ENCODE measurements at regions not wholly inside any gene's neighbourhood (a gene's known extent, or its start where the extent isn't known, plus 50 kb on each side); places are given as distances from the start of the nearest gene placed in this dataset.

DNA sequence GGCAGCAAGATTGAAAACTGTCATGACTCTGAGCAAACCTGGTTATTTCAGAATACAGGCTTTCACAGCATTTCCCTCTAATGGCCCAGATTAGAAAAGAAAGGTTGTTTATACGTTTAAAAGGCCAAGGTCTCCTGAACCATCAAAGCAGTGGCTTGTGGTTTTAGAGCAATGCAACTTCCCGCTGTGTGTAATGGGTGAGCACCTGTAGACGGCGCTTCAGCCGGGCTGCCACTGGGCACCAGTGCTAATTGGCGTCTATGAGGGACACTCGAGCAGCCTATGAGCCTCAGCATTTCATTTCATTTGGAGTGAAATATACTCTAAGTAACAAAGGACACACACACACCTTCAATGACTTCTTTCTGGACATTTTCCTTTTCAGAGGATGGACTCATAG lies 671.0 kb upstream of the FZD8 start:
- DNase-seq (ENCODE audit: low read depth in 3 of 3): no peak

DNA sequence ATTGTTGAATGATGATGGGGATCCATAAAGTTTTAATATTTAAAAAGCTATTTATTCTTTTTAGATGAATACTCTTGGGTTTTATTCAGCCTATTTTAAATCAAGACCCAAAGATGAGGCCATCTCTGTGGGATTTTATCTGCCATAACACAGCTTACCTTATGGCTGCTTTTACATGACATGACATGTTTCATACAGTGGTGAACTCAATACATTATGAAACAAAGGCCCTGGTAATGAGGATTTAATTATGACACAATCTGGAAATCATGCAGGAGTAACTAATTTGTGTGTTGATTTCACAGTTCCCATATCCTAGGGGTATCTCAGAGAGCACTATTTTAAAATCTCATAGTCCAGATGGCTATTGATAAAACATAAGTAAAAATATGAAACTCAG lies 661.8 kb upstream of the FZD8 start:
- DNase-seq (ENCODE audit: low read depth in 3 of 3): no peak

DNA sequence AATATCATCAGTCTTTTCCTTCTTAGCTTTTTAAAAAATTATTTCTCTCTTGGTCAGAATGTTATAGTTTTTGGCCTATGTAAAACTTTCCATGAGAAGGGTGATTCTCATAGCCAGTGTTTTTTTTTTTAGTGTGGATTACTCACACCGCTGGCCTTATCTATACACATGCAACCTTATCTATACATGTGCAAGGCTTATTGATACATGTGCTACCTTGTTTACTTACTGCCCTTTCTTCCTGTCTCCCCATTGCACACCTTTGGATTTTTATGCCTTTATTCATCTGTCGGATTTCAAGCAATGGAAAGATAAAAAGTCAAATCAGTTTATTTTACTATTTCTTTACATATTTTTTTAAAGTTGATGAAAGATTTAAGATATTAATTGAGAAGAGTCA lies 660.0 kb upstream of the FZD8 start:
- no peak for DNase-seq (ENCODE audit: low read depth in 3 of 3)

DNA sequence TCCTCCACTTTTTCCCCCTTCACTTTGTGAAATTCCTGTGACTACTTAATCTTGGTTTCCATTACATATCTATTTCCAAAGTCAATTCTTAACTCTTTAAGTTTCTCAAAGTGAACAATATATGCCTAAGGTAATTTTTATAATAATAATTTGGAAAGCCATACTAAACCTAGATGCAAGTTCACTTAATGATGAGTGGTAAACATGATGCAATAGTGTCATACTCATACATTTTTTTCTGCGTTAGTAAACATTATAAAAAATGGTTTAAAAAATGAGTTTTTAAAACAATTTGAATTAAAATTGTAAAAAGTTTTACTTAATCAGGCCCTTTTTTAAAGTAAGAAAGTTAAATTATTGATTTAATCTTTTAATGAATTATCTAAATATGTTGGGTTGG lies 659.4 kb upstream of the FZD8 start:
- DNase-seq (ENCODE audit: low read depth in 3 of 3): no peak

DNA sequence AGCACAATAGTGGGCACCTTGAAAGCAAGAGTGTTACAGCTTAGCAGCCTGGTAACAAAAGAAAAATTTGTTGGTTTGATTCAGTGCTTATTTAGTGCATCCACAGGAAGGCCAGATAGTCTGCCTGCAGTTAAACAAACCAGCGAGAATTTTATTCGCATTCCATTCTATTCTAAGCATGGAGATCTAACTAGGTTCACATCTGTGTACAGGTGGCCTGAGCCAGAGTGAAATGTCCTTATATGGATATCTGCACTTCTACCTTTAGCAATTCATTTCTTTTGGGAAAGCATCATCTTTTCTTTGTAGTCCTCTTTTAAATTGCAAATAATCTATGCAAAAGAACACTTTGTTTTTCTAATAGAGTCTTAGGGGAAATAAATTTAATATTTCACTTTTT lies 659.0 kb upstream of the FZD8 start:
- DNase-seq (ENCODE audit: low read depth in 3 of 3): no peak

DNA sequence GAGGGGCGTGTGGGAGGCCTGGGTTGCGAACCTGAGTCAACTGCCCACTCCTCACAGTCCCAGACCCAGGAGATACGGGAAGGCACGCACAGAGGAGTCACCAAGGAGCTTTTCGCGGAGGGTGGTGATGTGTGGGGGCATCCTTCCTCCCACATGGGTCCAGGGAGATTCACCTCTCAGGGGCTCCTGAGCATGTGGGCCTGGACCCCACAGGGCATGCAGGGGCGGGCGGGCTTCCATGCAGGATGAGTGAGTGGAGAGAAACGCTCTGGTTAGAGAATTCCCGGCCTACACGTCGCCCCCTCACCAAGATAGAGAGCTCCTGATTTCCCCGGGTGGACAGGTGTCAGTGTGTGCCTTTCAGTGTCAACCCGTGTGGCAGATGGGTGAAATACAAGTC lies 641.7 kb upstream of the FZD8 start:
- no peak for DNase-seq (ENCODE audit: low read depth in 3 of 3)

DNA sequence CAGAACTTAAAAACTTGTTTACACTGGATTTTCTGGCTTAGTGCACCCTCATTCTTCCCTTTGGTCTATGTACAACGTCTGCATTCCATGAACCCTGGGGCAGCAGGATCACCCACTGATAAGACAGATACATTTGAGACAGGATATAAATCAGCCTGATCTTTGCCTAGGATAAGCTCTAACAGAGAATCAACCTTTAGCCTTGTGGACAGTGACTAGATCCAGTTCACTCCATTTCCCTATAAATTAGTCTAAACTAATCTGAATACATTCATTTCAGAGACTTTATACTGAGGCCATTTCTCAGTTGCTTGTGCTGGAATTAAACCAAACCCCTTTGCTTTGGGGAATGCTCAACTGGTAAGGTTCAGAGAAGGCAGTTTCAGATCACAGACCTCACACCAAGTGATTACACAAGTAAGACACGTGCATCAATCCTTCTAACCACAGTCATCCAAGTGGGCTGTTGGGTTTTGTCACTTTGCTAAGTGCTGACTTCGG lies 639.8 kb upstream of the FZD8 start:
- no peak for DNase-seq (ENCODE audit: low read depth in 3 of 3)

DNA sequence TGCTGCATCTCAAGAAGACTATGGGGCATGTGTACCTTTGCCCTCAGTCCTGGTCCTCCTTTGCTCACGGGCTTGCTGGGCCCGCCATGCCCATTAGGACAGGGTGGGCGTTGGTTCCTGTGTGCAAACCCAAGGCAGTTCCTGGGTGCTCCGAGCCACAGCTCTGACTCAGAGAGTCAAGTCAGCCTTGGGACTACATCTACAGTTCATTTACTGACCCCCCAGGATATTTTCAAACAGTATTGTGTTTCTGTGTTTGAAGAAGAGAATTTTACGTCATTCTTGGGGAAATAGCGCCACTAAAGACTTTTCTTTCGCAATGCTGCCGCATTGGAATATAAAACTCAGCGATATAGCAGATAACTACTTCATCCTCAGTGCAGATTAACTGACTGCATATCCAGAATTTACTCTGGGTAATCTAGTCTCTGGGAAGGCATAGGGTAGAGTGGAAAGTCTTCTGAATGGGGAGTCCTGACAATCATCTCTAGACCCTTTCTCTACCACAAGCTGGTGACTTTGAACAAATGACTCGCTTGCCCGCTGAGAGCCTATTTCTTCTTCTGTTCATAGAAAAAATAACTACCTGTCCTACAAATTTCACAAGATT lies 638.9 kb upstream of the FZD8 start:
- no peak for DNase-seq (ENCODE audit: low read depth in 3 of 3)

DNA sequence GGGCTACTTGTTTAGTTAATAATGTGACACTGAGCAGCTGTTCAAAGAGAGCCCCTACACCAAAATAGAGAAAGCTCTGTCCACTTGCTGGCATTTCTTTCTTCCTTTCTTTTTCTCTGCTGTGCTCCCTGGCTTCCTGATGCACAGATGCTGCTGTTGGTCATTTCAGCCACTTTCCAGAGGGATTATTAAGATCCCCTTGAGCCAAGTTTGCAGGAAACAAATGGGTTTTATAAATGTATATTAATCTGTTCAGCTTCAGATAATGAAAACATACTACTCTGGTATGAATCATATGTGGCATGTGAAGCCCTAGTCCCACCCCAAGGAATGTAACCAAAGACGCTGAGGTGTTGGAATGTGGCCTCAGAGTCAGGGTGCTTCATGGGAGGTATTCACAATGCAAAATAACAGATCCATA lies 638.2 kb upstream of the FZD8 start:
- no peak for DNase-seq (ENCODE audit: low read depth in 3 of 3)

DNA sequence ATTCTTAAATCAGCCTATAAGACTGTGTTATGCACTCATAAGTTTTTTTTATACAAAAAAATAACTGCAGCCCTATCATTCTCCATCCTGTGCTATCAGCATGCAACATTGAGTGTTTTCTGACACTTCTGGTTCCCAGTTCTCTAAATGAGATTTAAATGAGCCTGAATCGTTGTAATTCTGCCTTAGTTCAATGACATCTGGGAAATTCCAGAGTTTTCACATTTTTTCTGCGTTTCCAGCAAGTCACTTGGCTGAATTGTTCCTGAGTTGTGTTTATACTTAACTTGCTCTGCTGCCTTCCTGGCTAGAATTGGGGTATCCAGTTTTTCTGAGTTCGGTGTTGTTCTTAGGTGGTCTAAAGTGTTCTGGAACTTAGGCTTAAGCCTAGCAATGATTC lies 636.1 kb upstream of the FZD8 start:
- no peak for DNase-seq (ENCODE audit: low read depth in 3 of 3)

DNA sequence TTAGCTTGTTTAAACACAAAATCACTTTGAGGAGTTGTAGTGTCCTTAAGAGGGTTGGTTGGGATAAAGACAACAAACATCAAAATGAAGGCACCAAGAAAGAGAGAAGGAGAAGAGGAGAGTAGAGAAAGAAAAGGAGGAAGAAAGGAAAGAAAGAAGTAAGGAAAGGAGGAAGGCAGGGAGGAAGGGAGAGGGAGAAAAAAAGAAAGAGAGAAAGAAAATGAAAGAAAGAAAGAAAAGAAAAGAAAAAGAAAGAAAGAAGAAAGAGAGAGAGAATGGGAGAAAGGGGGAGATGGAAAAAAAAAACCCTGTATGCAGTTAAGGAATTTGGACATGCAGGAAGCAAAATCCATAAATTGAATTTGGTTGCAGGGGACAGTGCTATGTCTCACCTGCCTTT lies 635.4 kb upstream of the FZD8 start:
- no peak for DNase-seq (ENCODE audit: low read depth in 3 of 3)

DNA sequence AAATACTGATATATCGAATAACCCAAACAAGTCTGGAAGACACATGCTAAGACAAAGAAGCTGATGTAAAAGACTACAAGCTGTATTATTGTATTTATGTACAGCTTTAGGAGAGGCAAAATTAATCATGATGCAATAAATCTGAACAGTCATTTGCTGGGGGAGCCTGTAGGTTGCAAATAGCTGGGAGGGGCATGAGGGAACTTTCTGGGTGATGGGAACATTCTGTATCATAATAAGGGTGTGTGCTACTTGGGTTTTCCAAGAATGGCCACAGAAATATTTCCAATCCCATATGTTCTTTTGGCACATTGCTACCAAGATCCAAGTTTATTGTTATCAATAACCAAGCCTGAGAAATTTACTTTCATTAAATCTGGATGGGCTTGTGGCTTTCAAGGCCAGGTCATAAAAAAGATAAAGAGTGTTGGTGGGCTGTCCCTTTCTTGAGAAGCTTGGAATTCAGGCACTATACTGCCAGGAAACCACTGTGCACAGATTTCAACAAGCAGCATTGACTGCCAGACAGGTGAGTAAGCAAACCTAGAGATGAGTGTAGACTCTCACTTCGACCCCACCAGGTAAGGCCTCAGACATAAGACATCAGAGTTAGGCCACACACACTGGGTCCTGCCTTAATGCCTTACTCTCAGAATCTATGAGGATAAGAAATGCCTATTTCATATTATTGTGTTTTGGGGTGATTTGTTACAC lies 629.7 kb upstream of the FZD8 start:
- DNase-seq (ENCODE audit: low read depth in 3 of 3): no peak

DNA sequence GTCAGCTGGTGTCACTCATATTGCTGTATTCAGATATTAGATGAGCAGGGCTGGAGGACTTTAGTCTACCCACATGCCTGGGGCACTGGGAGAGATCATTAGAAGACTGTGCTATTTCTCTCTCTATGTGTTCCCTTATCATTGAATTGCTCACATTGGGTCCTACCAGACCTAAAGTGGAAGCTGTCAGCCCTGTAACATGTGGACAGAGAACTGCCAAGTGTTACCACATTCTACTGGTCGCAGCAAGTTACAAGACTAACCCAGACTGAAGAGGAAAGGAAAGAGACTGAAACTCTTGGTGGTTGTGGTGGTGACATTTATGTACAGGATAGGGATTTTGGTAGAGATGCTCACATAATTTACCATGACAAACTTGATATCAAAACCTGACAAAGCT lies 627.1 kb upstream of the FZD8 start:
- DNase-seq (ENCODE audit: low read depth in 3 of 3): no peak

DNA sequence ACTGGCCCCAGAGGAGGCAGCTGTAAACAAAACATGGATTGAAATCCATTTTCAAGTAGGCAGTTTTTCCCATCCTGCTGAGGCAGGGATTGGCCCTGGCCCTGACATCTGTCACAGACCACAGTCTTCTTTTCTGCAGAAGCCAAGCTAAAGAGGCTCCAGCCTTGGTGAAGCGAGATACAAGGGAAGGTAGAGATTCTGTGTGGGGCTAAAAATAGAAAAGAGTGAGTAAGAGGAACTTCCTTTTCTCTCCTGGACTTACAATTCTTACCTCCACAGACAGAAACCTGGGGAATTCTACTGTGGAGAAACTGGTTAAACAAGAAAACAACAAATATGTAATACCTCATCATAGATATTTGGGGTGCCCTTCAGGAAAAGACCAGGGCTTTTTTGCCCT lies 624.8 kb upstream of the FZD8 start:
- DNase-seq (ENCODE audit: low read depth in 3 of 3): no peak

DNA sequence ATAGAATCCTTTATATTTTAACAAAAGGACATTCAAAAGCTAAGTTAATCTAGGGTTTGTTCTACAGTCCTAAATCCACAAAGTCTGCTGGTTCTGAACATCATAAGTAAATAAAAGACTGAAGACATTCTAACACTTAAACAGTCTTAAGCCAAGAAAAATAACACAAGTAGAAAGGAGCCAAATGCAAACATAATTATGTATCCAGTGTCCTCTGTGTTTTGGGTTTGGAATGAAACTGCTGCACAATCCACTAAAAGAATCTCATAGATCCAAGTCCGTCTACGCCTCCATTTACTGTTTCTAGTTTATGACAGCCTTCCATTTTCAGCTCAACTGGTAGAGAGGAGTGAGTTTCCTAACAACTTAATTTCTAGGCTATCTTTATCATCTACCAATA lies 623.6 kb upstream of the FZD8 start:
- no peak for DNase-seq (ENCODE audit: low read depth in 3 of 3)

DNA sequence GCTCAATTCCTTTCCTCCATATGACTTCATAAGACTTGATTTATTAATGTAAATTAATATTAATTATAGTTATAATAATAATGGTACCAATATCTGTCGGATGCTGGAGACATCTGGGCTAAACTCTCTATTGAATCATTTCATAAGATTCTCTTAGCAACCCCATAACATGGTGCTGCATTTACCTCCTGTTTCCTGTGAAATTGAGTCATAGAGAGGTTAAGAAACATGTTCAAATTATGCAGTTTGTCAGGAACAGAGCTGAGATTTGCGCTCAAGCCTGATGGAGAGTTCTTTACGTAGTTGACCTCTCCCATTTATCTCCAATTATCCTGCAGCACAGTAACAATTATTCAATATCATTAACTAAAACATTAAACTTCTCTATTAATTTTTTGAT lies 621.8 kb upstream of the FZD8 start:
- DNase-seq (ENCODE audit: low read depth in 3 of 3): no peak

DNA sequence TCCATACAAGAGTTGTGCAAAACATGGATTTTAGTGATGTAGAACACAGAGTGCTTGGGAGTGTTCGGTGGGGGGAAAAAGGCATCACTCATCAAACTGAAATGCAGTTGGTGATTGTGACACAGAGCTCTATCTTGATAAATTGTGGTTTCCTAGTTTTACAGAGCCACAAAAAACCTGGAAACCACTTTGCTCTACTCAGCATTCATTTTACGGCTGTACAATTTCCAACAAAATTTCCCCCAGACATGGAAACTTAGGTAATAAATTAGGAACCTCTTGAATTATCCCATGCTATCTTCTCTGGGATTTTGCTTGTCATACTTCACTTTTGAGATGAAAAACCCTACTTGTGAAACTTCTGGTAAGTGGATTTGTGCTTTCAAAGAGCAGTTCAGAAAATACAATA lies 614.9 kb upstream of the FZD8 start:
- DNase-seq (ENCODE audit: low read depth in 3 of 3): no peak

DNA sequence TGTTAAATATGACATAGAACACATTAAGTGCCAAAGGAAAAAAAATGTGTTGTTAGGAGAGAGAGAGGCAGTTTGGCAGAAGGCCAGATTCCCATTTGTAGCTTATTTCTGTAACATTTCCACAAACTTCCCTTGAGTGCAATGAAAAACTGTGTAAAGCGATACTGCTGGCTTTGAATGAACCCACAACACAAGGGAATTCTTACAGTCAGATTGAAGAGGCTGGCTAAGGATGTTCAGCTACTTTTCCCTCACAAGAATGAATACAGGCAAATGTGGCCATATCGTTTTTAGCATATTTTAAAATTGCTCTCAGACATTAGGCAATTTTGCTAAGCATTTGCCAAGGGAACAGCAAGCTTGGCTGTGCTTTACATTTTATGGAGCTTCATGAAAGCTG lies 614.1 kb upstream of the FZD8 start:
- DNase-seq (ENCODE audit: low read depth in 3 of 3): no peak

DNA sequence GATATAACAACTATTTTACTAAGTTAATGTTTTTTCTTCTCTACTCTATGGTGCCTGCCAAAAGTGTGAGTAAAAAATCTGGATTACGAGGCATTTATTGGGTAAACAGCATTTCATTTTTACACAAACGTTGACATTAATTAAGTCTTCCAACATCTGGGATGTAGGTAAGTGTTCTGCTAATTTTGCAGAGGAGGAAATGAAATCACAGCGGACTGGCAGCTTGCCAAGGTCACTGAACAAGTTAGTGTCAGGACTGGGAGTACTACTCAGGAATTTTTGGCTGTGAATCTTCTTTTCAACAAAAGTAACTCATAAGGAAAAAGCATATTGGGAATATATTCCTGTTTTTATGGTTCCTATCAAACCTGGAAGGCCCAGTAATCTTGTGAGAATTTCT lies 612.1 kb upstream of the FZD8 start:
- no peak for DNase-seq (ENCODE audit: low read depth in 3 of 3)

DNA sequence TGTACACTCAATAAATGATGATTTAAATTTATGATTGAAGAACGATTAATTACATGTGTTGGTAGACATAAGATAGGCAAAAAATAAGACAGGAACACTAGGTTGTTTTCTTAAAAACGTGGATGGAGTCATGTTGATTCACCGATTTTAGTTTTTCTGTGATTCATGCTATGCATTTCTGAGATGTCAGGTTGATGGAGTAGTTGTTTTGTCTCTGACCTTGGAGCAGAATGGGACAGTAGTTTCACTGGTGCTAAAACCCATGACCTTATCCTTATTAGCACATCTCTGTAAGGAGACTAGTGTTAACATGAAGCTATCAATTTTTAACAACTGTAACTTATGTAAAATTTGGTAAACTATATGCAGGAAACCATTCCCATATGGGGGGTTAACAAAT lies 611.6 kb upstream of the FZD8 start:
- DNase-seq (ENCODE audit: low read depth in 3 of 3): no peak

DNA sequence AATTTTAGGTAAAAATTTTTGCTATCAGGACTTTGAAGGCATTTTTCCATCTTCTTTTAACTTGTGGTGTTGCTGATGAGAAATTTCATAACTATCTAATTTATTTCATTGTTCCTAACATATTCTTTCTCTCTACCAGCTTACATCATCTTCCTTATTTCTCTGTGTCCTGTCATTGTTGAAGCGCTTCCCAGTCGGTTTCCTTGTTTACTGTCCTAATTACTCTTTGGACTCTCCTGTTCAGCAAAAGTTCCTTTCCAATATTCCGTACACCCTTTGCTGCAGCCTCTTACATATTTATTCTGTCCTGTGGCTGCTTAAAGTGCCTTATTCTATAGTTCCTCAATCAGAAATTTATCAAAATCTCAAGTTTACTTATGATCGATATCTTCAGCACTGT lies 609.0 kb upstream of the FZD8 start:
- no peak for DNase-seq (ENCODE audit: low read depth in 3 of 3)

DNA sequence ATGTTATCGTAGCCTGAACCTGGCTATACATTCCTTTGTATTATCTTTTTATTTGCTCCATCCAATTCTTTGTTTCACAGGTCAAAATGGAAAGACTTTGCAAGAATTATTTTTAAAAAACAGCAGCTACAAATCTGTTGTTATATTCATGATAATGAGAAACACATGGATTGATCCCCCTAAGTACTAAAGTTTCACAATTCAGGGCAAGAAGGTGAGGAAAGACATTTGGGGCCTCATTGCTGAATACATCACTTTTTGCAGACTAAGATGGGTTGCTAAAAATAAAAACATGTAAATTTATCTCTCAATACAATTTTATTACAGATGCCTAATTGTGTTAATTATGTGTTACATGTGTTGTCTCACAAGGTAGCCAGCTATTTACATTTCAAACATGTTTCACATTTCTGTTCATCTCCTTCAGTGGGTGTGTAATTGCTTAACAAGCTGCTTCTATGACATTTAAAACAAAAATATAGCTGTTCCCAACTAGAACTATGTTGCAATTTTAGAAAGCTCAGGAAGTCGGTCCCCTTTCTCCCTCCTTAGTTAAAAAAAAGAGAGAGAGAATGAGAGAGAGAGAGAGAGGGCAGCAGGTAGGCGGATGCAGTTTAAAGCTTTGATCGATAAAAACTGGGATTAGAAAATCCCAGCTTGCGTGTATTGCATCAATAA lies 606.3 kb upstream of the FZD8 start:
- DNase-seq (ENCODE audit: low read depth in 3 of 3): no peak

DNA sequence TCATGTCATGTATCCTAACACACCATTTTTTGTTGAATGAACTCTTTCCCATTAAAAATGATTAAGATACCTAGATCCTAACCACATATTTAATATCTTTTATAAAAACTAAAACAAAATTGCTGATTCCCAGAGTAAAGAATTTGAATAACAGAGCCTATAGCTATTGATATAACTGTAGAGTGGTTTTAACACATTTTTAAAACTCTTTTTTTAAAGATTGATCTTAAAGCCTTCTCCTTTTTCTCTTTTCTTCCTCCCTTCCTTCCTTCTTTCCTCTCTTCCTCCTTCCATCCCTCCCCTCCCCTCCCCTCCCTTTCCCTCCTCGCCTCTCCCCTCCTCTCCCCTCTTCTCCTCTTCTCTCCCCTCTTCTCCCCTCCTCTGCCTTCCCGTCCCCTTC lies 605.4 kb upstream of the FZD8 start:
- no peak for DNase-seq (ENCODE audit: low read depth in 3 of 3)

Data from stimulated activated CD4-positive, alpha-beta T cell treated with anti-CD3 and anti-CD28 coated beads, TNF-alpha, amount 100 ng/mL, for 4 hours (primary cell).